ENCODE measurements at regions not wholly inside any gene's neighbourhood (a gene's known extent, or its start where the extent isn't known, plus 50 kb on each side); places are given as distances from the start of the nearest gene placed in this dataset.

GRCh38 chr5:43771611-43772031, 168.6 kb downstream of the NNT start:
- no peak for TF ChIP-seq CTCF (tag by site-specific recombination; IDR thresholded peaks at IDR 0.05)
- no peak for TF ChIP-seq GLI4 (tag by site-specific recombination; IDR thresholded peaks at IDR 0.05)
- TF ChIP-seq ZSCAN23 (tag by site-specific recombination; IDR thresholded peaks at IDR 0.05), result no peak
- TF ChIP-seq ZNF501 (tag by site-specific recombination; IDR thresholded peaks at IDR 0.05), result no peak
- no peak for TF ChIP-seq ZBTB21 (tag by site-specific recombination; IDR thresholded peaks at IDR 0.05)
- no peak for TF ChIP-seq ATF2 (tag by site-specific recombination; IDR thresholded peaks at IDR 0.05; ENCODE audit: low read depth)
- no peak for TF ChIP-seq ZNF629 (tag by site-specific recombination; IDR thresholded peaks at IDR 0.05)
- TF ChIP-seq ZNF24 (tag by site-specific recombination; IDR thresholded peaks at IDR 0.05), result no peak
- no peak for TF ChIP-seq PATZ1 (tag by site-specific recombination; IDR thresholded peaks at IDR 0.05)
- TF ChIP-seq SETDB1 (IDR thresholded peaks at IDR 0.05; ENCODE audit: insufficient read length, low read length), result no peak
- TF ChIP-seq WT1 (tag by site-specific recombination; IDR thresholded peaks at IDR 0.05), result no peak
- TF ChIP-seq ZNF416 (tag by site-specific recombination; IDR thresholded peaks at IDR 0.05), result no peak
- TF ChIP-seq ZNF664 (tag by site-specific recombination; IDR thresholded peaks at IDR 0.05), result no peak

Measured in HEK293 (cell line).